ENCODE measurements at regions not wholly inside any gene's neighbourhood (a gene's known extent, or its start where the extent isn't known, plus 50 kb on each side); places are given as distances from the start of the nearest gene placed in this dataset.

DNA sequence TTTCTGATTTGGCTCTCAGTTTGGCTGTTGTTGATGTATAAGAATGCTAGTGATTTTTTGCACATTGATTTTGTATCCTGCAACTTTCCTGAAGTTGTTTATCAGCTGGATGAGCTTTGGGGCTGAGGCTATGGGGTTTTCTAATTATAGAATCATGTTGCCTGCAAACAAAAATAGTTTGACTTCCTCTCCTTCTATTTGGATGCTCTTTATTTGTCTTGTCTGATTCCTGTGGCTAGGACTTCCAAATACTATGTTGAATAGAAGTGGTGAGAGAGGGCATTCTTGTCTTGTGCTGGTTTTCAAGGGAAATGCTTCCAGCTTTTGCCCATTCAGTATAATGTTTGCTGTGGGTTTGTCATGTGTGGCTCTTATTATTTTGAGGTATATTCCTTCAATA lies 734.7 kb upstream of the FAM241A start:
- Histone ChIP-seq H3K79me2 (ENCODE audit: control insufficient read depth, insufficient read depth, low read length) (no peaks in the 10 kb centered on the region), H3K27me3 (ENCODE audit: control insufficient read depth in 2 of 2, insufficient read depth in 2 of 2, low read length in 2 of 2) (no peaks in the 10 kb centered on the region), H2AFZ (ENCODE audit: low read depth, low read length) (no peak overlapping the region), H3K9ac (ENCODE audit: insufficient read depth in 1 of 2, low read depth in 2 of 2, low read length in 2 of 2) (no peak overlapping the region), H3K4me3 (no peak overlapping the region), H3K27ac (ENCODE audit: extremely low read depth, low read depth, low read length) (no peak overlapping the region), H4K20me1 (replicated peaks; ENCODE audit: control insufficient read depth, insufficient read depth, low read length) (no peaks in the 10 kb centered on the region), H3K36me3 (ENCODE audit: control insufficient read depth, insufficient read depth, low read length) (no peaks in the 10 kb centered on the region), H3K4me2 (ENCODE audit: insufficient read depth, low read length) (no peak overlapping the region), H3K4me1 (replicated peaks in 1 of 2; ENCODE audit: control insufficient read depth in 2 of 2, insufficient read depth in 2 of 2, low read length in 2 of 2) (no peaks in the 10 kb centered on the region), H3K9me1 (ENCODE audit: control insufficient read depth, insufficient read depth, low read length) (no peaks in the 10 kb centered on the region), H3K9me3 (replicated peaks; ENCODE audit: control insufficient read depth, insufficient read depth, low read depth, low read length) (no peaks in the 10 kb centered on the region)
- intact Hi-C loops (cut with micrococcal nuclease), result no loop called here
- no peak for ATAC-seq
- no TSS peak for BruUV-seq (replicated peaks)
- ChIA-PET POLR2A (no interaction called here), CTCF (ENCODE audit: low intra/inter-chr PET ratio) (no interaction called here)
- DNase-seq (ENCODE audit: extremely low read depth in 1 of 4, low spot score in 3 of 4), result no peak
- FAIRE-seq, result no peak
- in situ Hi-C loops (cut with MboI), result no loop called here
- TF ChIP-seq ZNF57 (CRISPR knock-in tag; IDR thresholded peaks at IDR 0.05) (no peak), GTF2A2 (tag; IDR thresholded peaks at IDR 0.05) (no peak), KDM2B (CRISPR knock-in tag; IDR thresholded peaks at IDR 0.05) (no peak), STAT5A (IDR thresholded peaks at IDR 0.05; ENCODE audit: borderline replicate concordance, low read length) (no peak), ZNF124 (CRISPR knock-in tag; IDR thresholded peaks at IDR 0.05) (no peak), HDAC3 (IDR thresholded peaks at IDR 0.05; ENCODE audit: borderline replicate concordance, partially characterized antibody) (no peak), BCL6 (CRISPR knock-in tag; IDR thresholded peaks at IDR 0.05) (no peak), GATAD2A (IDR thresholded peaks at IDR 0.05) (no peak), TEAD4 (IDR thresholded peaks at IDR 0.05; ENCODE audit: low read length) (no peak), TEAD4 (CRISPR knock-in tag; IDR thresholded peaks at IDR 0.05; ENCODE audit: borderline replicate concordance) (no peak), PHTF2 (CRISPR knock-in tag; IDR thresholded peaks at IDR 0.05) (no peak), NR2C1 (IDR thresholded peaks at IDR 0.05) (no peak), NR2C1 (tag; IDR thresholded peaks at IDR 0.05) (no peak)
- TF ChIP-seq, protein P1, sequence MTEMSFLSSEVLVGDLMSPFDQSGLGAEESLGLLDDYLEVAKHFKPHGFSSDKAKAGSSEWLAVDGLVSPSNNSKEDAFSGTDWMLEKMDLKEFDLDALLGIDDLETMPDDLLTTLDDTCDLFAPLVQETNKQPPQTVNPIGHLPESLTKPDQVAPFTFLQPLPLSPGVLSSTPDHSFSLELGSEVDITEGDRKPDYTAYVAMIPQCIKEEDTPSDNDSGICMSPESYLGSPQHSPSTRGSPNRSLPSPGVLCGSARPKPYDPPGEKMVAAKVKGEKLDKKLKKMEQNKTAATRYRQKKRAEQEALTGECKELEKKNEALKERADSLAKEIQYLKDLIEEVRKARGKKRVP (CRISPR knock-in tag; IDR thresholded peaks at IDR 0.05), result no peak
- TF ChIP-seq, protein P2, sequence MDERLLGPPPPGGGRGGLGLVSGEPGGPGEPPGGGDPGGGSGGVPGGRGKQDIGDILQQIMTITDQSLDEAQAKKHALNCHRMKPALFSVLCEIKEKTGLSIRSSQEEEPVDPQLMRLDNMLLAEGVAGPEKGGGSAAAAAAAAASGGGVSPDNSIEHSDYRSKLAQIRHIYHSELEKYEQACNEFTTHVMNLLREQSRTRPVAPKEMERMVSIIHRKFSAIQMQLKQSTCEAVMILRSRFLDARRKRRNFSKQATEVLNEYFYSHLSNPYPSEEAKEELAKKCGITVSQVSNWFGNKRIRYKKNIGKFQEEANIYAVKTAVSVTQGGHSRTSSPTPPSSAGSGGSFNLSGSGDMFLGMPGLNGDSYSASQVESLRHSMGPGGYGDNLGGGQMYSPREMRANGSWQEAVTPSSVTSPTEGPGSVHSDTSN (CRISPR knock-in tag; IDR thresholded peaks at IDR 0.05; ENCODE audit: low read depth), result no peak
- TF ChIP-seq, protein P2 (tag; conservative IDR thresholded peaks at IDR 0.05; ENCODE audit: low read depth), result no peak
- TF ChIP-seq, protein P3, sequence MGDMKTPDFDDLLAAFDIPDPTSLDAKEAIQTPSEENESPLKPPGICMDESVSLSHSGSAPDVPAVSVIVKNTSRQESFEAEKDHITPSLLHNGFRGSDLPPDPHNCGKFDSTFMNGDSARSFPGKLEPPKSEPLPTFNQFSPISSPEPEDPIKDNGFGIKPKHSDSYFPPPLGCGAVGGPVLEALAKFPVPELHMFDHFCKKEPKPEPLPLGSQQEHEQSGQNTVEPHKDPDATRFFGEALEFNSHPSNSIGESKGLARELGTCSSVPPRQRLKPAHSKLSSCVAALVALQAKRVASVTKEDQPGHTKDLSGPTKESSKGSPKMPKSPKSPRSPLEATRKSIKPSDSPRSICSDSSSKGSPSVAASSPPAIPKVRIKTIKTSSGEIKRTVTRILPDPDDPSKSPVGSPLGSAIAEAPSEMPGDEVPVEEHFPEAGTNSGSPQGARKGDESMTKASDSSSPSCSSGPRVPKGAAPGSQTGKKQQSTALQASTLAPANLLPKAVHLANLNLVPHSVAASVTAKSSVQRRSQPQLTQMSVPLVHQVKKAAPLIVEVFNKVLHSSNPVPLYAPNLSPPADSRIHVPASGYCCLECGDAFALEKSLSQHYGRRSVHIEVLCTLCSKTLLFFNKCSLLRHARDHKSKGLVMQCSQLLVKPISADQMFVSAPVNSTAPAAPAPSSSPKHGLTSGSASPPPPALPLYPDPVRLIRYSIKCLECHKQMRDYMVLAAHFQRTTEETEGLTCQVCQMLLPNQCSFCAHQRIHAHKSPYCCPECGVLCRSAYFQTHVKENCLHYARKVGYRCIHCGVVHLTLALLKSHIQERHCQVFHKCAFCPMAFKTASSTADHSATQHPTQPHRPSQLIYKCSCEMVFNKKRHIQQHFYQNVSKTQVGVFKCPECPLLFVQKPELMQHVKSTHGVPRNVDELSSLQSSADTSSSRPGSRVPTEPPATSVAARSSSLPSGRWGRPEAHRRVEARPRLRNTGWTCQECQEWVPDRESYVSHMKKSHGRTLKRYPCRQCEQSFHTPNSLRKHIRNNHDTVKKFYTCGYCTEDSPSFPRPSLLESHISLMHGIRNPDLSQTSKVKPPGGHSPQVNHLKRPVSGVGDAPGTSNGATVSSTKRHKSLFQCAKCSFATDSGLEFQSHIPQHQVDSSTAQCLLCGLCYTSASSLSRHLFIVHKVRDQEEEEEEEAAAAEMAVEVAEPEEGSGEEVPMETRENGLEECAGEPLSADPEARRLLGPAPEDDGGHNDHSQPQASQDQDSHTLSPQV (IDR thresholded peaks at IDR 0.05), result no peak
- TF ChIP-seq, protein P4, sequence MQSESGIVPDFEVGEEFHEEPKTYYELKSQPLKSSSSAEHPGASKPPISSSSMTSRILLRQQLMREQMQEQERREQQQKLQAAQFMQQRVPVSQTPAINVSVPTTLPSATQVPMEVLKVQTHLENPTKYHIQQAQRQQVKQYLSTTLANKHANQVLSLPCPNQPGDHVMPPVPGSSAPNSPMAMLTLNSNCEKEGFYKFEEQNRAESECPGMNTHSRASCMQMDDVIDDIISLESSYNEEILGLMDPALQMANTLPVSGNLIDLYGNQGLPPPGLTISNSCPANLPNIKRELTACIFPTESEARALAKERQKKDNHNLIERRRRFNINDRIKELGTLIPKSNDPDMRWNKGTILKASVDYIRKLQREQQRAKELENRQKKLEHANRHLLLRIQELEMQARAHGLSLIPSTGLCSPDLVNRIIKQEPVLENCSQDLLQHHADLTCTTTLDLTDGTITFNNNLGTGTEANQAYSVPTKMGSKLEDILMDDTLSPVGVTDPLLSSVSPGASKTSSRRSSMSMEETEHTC (IDR thresholded peaks at IDR 0.05), result no peak
